ENCODE measurements at regions not wholly inside any gene's neighbourhood (a gene's known extent, or its start where the extent isn't known, plus 50 kb on each side); places are given as distances from the start of the nearest gene placed in this dataset.
"Not testable (repeated sequence)": the region's sequence is repeated elsewhere in the genome, so short reads cannot be mapped to it uniquely, and the experiment has no call there.

DNA sequence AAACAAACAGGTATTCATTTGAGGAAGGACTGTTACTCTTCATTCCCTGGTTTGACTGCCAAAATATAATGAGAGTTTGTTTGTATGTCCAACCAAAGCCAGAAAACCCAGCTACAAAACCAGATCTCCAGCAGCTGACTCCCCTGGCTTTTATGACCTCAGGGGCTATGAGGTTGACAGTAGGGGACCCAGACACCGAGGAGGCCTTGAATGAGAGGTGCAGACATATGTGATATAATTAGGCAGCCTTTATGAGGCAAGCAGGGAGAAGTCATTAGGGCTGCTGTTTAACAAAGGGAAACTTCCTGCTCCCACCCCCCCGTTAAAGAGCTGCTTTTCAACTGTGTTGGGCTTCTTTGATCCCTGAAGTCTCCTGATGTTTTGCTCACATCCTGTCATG, 236.7 kb downstream of the SLC4A3 start:
- Mint-ChIP-seq H3K4me3 (no peak overlapping the region), H3K27me3 (ENCODE audit: low read depth) (no peaks in the 10 kb centered on the region), H3K4me1 (ENCODE audit: low read depth) (no peaks in the 10 kb centered on the region), H3K9me3 (no peaks in the 10 kb centered on the region), H3K36me3 (ENCODE audit: low read depth) (no peaks in the 10 kb centered on the region), H3K27ac (no peak overlapping the region)

DNA sequence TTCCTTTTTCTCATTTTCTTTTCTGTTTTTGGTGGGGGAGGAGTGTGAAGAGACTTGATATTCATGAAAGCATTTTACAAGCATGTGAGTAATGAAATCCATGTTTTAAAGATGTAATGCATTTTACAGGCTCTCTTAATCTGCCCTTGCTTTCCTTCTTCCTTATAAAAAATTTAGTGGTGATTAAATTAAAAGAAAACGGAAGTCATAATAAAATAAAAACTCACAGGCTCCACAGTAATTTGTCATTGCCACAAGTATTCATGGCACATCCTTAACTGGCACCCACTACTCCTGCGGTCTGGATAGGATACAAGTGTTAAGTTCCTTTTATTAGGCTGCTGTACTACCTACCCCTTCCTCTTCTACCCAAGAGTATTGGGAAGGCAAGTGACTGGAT, 241.2 kb downstream of the SLC4A3 start:
- Mint-ChIP-seq H3K27ac (no peak overlapping the region), H3K4me3 (no peak overlapping the region), H3K36me3 (ENCODE audit: low read depth) (no peaks in the 10 kb centered on the region), H3K27me3 (ENCODE audit: low read depth) (no peaks in the 10 kb centered on the region), H3K4me1 (ENCODE audit: low read depth) (no peaks in the 10 kb centered on the region), H3K9me3 (no peaks in the 10 kb centered on the region)

- H3K4me1 Mint-ChIP-seq (ENCODE audit: low read depth) = no peaks in the 10 kb centered on the region
- H3K27ac Mint-ChIP-seq = no peak overlapping the region
- H3K27me3 Mint-ChIP-seq (ENCODE audit: low read depth) = no peaks in the 10 kb centered on the region
- no peak overlapping the region for H3K4me3 Mint-ChIP-seq
- no peaks in the 10 kb centered on the region for H3K36me3 Mint-ChIP-seq (ENCODE audit: low read depth)
- H3K9me3 Mint-ChIP-seq = no peaks in the 10 kb centered on the region
Measured at GRCh38 chr2:219870041-219870440, 242.6 kb downstream of the SLC4A3 start.

GRCh38 chr2:219871351-219871750, 243.9 kb downstream of the SLC4A3 start:
- H3K9me3 Mint-ChIP-seq = no peaks in the 10 kb centered on the region
- H3K27me3 Mint-ChIP-seq (ENCODE audit: low read depth) = no peaks in the 10 kb centered on the region
- no peaks in the 10 kb centered on the region for H3K4me1 Mint-ChIP-seq (ENCODE audit: low read depth)
- H3K36me3 Mint-ChIP-seq (ENCODE audit: low read depth) = no peaks in the 10 kb centered on the region
- no peak overlapping the region for H3K4me3 Mint-ChIP-seq
- no peak overlapping the region for H3K27ac Mint-ChIP-seq

GRCh38 chr2:219875036-219875435, 247.6 kb downstream of the SLC4A3 start:
- Mint-ChIP-seq H3K27me3 (ENCODE audit: low read depth) (no peaks in the 10 kb centered on the region), H3K4me1 (ENCODE audit: low read depth) (no peaks in the 10 kb centered on the region)

GRCh38 chr2:219875986-219876385, 248.6 kb downstream of the SLC4A3 start:
- H3K36me3 Mint-ChIP-seq (ENCODE audit: low read depth); H3K27ac Mint-ChIP-seq; H3K9me3 Mint-ChIP-seq; H3K4me1 Mint-ChIP-seq (ENCODE audit: low read depth); H3K27me3 Mint-ChIP-seq (ENCODE audit: low read depth); H3K4me3 Mint-ChIP-seq: not testable (repeated sequence)

More at GRCh38 chr2:219875036-219875435, 247.6 kb downstream of the SLC4A3 start:
- H3K27ac Mint-ChIP-seq = no peak overlapping the region
- H3K36me3 Mint-ChIP-seq (ENCODE audit: low read depth) = no peaks in the 10 kb centered on the region
- H3K4me3 Mint-ChIP-seq = no peak overlapping the region
- no peaks in the 10 kb centered on the region for H3K9me3 Mint-ChIP-seq

DNA sequence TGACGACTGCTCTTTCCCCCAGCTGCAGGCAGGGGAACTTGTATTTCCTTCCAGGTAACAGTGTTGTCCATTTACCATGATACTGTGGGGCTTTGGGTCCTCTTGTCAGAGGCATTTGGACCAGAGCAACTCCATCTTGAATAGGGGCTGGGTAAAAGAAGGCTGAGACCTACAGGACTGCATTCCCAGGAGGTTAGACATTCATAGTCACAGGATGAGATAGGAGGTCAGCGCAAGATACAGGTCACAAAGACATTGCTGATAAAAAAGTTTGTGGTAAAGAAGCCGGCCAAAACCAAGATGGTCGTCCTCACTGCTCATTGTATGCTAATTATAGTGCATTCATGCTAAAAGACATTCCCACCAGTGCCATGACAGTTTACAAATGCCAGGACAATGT, 249.5 kb downstream of the SLC4A3 start:
- Mint-ChIP-seq H3K27me3 (ENCODE audit: low read depth) (no peaks in the 10 kb centered on the region), H3K4me3 (no peak overlapping the region), H3K9me3 (no peaks in the 10 kb centered on the region), H3K4me1 (ENCODE audit: low read depth) (no peaks in the 10 kb centered on the region), H3K36me3 (ENCODE audit: low read depth) (no peaks in the 10 kb centered on the region), H3K27ac (no peak overlapping the region)

- Mint-ChIP-seq H3K4me1 (ENCODE audit: low read depth) (no peaks in the 10 kb centered on the region), H3K4me3 (no peak overlapping the region), H3K27ac (no peak overlapping the region), H3K9me3 (no peaks in the 10 kb centered on the region), H3K27me3 (ENCODE audit: low read depth) (no peaks in the 10 kb centered on the region), H3K36me3 (ENCODE audit: low read depth) (no peaks in the 10 kb centered on the region)
Measured at GRCh38 chr2:219877728-219878127, 250.3 kb downstream of the SLC4A3 start.

DNA sequence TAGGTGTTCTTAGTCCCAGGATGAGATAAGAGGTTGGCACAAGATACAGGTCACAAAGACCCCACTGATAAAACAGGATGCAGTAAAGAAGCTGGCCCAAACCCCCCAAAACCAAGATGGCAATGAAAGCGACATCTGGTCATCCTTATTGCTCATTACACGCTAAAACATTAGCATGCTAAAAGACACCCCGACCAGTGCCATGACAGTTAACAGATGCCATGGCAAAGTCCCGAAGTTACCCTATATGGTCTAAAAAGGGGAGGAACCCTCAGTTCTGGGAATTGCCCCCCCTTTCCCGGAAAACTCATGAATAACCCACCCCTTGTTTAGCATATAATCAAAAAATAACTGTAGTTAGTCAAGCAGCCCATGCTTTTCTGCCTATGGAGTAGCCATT, 251.1 kb downstream of the SLC4A3 start:
- Mint-ChIP-seq H3K4me1 (ENCODE audit: low read depth) (no peaks in the 10 kb centered on the region), H3K4me3 (no peak overlapping the region), H3K9me3 (no peaks in the 10 kb centered on the region), H3K36me3 (ENCODE audit: low read depth) (no peaks in the 10 kb centered on the region), H3K27me3 (ENCODE audit: low read depth) (no peaks in the 10 kb centered on the region), H3K27ac (no peak overlapping the region)

DNA sequence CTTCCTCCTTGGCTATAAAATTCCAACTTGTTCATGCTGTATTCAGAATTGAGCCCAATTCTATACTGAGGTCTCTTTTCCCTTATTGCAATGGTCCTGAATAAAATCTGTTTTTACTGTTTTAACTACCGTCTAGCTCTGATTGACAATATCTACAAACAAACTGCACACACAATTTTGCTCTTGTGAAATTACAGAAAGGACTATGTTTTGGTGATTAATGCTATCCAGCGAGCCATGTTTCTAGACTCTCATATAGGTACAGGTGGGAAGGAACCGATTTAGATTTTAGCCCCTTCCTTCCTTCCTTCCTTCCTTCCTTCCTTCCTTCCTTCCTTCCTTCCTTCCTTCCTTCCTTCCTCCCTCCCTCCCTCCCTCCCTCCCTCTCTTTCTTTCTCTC, 254.4 kb downstream of the SLC4A3 start:
- H3K4me1 Mint-ChIP-seq (ENCODE audit: low read depth) = no peaks in the 10 kb centered on the region
- H3K36me3 Mint-ChIP-seq (ENCODE audit: low read depth) = no peaks in the 10 kb centered on the region
- no peaks in the 10 kb centered on the region for H3K9me3 Mint-ChIP-seq
- no peak overlapping the region for H3K27ac Mint-ChIP-seq
- no peaks in the 10 kb centered on the region for H3K27me3 Mint-ChIP-seq (ENCODE audit: low read depth)
- no peak overlapping the region for H3K4me3 Mint-ChIP-seq

GRCh38 chr2:219886615-219887014, 259.2 kb downstream of the SLC4A3 start:
- H3K4me1 Mint-ChIP-seq (ENCODE audit: low read depth) = no peaks in the 10 kb centered on the region
- H3K36me3 Mint-ChIP-seq (ENCODE audit: low read depth) = no peaks in the 10 kb centered on the region
- no peaks in the 10 kb centered on the region for H3K27me3 Mint-ChIP-seq (ENCODE audit: low read depth)
- no peaks in the 10 kb centered on the region for H3K9me3 Mint-ChIP-seq
- H3K4me3 Mint-ChIP-seq = no peak overlapping the region
- no peak overlapping the region for H3K27ac Mint-ChIP-seq

DNA sequence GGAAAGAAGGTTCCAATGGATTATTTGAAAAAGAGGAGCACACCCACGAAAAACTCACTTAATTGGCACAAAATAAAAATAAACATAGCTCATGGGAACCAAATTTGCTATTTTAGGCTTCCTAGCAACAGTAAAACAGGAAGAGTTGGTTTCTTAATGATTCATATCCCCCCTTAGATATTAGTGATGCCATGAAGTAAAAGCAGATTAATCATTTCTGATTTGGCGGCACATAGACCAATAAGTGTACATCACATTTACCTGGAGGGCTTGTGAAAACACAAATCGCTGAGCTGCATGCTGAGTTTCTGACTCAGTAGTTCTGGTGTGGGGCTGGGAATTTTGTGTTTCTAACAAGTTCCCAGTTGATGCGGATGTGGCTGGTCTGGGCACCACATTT, 260.4 kb downstream of the SLC4A3 start:
- no peaks in the 10 kb centered on the region for H3K27me3 Mint-ChIP-seq (ENCODE audit: low read depth)

DNA sequence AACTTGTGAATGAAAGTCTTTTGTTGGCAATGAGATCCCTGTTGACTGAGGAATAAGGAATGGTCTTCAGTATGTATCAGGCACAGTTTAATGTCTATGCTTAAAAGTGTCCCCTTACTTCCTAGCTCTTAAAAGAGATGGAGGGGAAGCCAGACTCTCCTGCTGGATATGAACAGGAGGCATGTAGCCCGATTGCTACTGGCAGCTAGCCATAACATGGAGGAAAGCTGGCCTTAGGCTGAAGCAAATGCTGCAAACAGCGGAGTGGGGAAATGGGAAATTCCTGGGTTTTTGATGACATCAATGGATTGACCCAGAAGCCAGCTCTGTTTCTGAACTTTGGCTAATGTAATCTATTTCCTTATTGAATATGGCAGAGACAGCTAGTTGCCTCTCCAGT, 266.1 kb downstream of the SLC4A3 start:
- H3K4me3 Mint-ChIP-seq = no peak overlapping the region
- H3K4me1 Mint-ChIP-seq (ENCODE audit: low read depth) = no peaks in the 10 kb centered on the region
- no peaks in the 10 kb centered on the region for H3K9me3 Mint-ChIP-seq
- no peaks in the 10 kb centered on the region for H3K27me3 Mint-ChIP-seq (ENCODE audit: low read depth)
- H3K36me3 Mint-ChIP-seq (ENCODE audit: low read depth) = no peaks in the 10 kb centered on the region
- H3K27ac Mint-ChIP-seq = no peak overlapping the region

More for the DNA sequence above, 260.4 kb downstream of the SLC4A3 start:
- H3K4me3 Mint-ChIP-seq = no peak overlapping the region
- no peaks in the 10 kb centered on the region for H3K9me3 Mint-ChIP-seq
- H3K27ac Mint-ChIP-seq = no peak overlapping the region
- H3K36me3 Mint-ChIP-seq (ENCODE audit: low read depth) = no peaks in the 10 kb centered on the region
- no peaks in the 10 kb centered on the region for H3K4me1 Mint-ChIP-seq (ENCODE audit: low read depth)

GRCh38 chr2:219897456-219897855, 270.0 kb downstream of the SLC4A3 start:
- Mint-ChIP-seq H3K27me3 (ENCODE audit: low read depth) (no peaks in the 10 kb centered on the region), H3K4me1 (ENCODE audit: low read depth) (no peaks in the 10 kb centered on the region), H3K9me3 (no peaks in the 10 kb centered on the region), H3K27ac (no peak overlapping the region), H3K36me3 (ENCODE audit: low read depth) (no peaks in the 10 kb centered on the region), H3K4me3 (no peak overlapping the region)

DNA sequence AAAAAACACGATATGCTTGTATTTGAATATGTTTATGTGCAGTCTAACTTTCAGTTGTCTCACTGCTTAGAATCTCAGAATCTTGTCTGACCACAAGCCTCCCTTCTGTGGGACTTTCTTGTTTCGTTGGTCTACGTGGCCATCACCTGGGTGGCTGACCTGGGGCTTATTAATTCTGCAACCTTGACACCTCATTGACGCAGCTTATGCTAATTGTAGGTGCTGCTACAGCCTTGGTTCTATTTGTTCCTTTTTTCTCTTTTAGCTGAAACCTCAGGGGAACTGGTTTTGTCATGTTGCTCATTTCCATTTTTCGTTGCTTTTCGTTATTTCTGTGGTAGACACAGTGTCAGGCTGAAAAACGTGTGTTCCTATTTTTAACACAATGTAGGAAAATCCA, 273.7 kb downstream of the SLC4A3 start:
- H3K27me3 Mint-ChIP-seq (ENCODE audit: low read depth) = no peaks in the 10 kb centered on the region
- H3K27ac Mint-ChIP-seq = no peak overlapping the region
- H3K9me3 Mint-ChIP-seq = no peaks in the 10 kb centered on the region
- H3K4me1 Mint-ChIP-seq (ENCODE audit: low read depth) = no peaks in the 10 kb centered on the region
- no peak overlapping the region for H3K4me3 Mint-ChIP-seq
- no peaks in the 10 kb centered on the region for H3K36me3 Mint-ChIP-seq (ENCODE audit: low read depth)

GRCh38 chr2:219902891-219903552, 275.6 kb downstream of the SLC4A3 start:
- no peaks in the 10 kb centered on the region for H3K9me3 Mint-ChIP-seq
- no peak overlapping the region for H3K4me3 Mint-ChIP-seq
- no peaks in the 10 kb centered on the region for H3K27me3 Mint-ChIP-seq (ENCODE audit: low read depth)
- H3K27ac Mint-ChIP-seq = no peak overlapping the region
- H3K36me3 Mint-ChIP-seq (ENCODE audit: low read depth) = no peaks in the 10 kb centered on the region
- H3K4me1 Mint-ChIP-seq (ENCODE audit: low read depth) = no peaks in the 10 kb centered on the region

Data from T-helper 1 cell treated with Interleukin-12 subunit alpha and Interleukin-12 subunit beta and Interleukin-4 antibody, amounts not matched to agents 30 μg/mL and 1 μg/mL, for 36 hours (primary cell).